Right lobe of liver (tissue), 4 donors: ENCODE measurements at regions not wholly inside any gene's neighbourhood (a gene's known extent, or its start where the extent isn't known, plus 50 kb on each side); places are given as distances from the start of the nearest gene placed in this dataset.

Experiments
- POLR2A ChIP-seq: fragments of 450-650 bp; IDR thresholded peaks from one replicate; pipeline ENCODE4 v1.6.1; 2017; ENCODE audit warnings: antibody characterized with exemption, mild to moderate bottlenecking
- TF ChIP-seq, protein P1 (sequence below), 4 donors: fragments of 200-600 bp in 3 of 4; fragments of 450-650 bp in 1 of 4; IDR thresholded peaks; one replicate each; pipeline versions ENCODE4 v1.5.1 to v1.8.0; 2016 to 2022; ENCODE audit warnings: antibody characterized with exemption in 4 of 4, mild to moderate bottlenecking in 2 of 4
- donor health status: DM: no; HTN: no; CAD: no.
- donor health status: DM: no; HTN: no; CAD: no.
- donor health status: DM: no; HTN: yes; CAD: no.

DNA sequence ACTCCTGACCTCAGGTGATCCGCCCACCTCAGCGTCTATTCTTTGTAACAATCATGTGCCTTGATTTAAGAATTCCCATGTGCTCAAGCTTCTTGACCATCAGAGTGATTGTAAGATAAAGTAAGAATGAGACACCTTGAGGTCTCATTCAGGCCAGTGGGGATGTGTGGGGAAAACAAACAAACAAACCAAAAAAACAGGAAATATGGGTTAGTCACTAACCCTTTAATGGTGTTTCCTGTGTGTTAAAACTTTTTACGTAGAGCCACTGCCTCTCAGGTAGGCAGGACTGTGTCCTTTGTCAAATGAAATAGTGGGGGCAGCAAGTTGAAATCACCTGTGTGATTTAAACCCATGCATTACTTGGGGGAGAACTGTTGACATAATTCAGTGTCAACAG, 91.5 kb upstream of the DHRSX start:
- TF ChIP-seq, protein P1, sequence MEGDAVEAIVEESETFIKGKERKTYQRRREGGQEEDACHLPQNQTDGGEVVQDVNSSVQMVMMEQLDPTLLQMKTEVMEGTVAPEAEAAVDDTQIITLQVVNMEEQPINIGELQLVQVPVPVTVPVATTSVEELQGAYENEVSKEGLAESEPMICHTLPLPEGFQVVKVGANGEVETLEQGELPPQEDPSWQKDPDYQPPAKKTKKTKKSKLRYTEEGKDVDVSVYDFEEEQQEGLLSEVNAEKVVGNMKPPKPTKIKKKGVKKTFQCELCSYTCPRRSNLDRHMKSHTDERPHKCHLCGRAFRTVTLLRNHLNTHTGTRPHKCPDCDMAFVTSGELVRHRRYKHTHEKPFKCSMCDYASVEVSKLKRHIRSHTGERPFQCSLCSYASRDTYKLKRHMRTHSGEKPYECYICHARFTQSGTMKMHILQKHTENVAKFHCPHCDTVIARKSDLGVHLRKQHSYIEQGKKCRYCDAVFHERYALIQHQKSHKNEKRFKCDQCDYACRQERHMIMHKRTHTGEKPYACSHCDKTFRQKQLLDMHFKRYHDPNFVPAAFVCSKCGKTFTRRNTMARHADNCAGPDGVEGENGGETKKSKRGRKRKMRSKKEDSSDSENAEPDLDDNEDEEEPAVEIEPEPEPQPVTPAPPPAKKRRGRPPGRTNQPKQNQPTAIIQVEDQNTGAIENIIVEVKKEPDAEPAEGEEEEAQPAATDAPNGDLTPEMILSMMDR (IDR thresholded peaks at IDR 0.05), result no peak
- no peak for TF ChIP-seq POLR2A
